ENCODE measurements at regions not wholly inside any gene's neighbourhood (a gene's known extent, or its start where the extent isn't known, plus 50 kb on each side); places are given as distances from the start of the nearest gene placed in this dataset.
A peak's percentile ranks its signal among the peaks of the same experiment; 100 is the strongest.
"Not testable (repeated sequence)": the region's sequence is repeated elsewhere in the genome, so short reads cannot be mapped to it uniquely, and the experiment has no call there.

- DNase-seq, result no peak
Measured at GRCh38 chr17:33709881-33710280, 416.8 kb upstream of the ASIC2 start.

- no peak for DNase-seq
Measured at GRCh38 chr17:33712120-33712519, 419.0 kb upstream of the ASIC2 start.

- no peak for DNase-seq
Measured at GRCh38 chr17:33716957-33717356, 423.9 kb upstream of the ASIC2 start.

- DNase-seq, result not testable (repeated sequence)
Measured at GRCh38 chr17:33723736-33724135, 430.6 kb upstream of the ASIC2 start.

GRCh38 chr17:33725675-33726271 is 432.7 kb upstream of the ASIC2 start:
- peak; percentile 30 for DNase-seq

GRCh38 chr17:33730131-33730530 is 437.0 kb upstream of the ASIC2 start:
- no peak for DNase-seq

- DNase-seq, result peak; percentile 0
Measured at GRCh38 chr17:33732116-33732515, 439.0 kb upstream of the ASIC2 start.

GRCh38 chr17:33739714-33740113 is 446.6 kb upstream of the ASIC2 start:
- DNase-seq, result no peak

- DNase-seq, result no peak
Measured at GRCh38 chr17:33745047-33745760, 452.1 kb upstream of the ASIC2 start.

- DNase-seq, result no peak
Measured at GRCh38 chr17:33749171-33749570, 456.1 kb upstream of the ASIC2 start.

- DNase-seq, result peak; percentile 60
Measured at GRCh38 chr17:33750943-33751701, 458.0 kb upstream of the ASIC2 start.

GRCh38 chr17:33751702-33752065 is 458.6 kb upstream of the ASIC2 start:
- no peak for DNase-seq

- DNase-seq, result no peak
Measured at GRCh38 chr17:33753452-33753851, 460.4 kb upstream of the ASIC2 start.

GRCh38 chr17:33756021-33756420 is 462.9 kb upstream of the ASIC2 start:
- no peak for DNase-seq

GRCh38 chr17:33765871-33766270 is 472.8 kb upstream of the ASIC2 start:
- DNase-seq, result no peak

- DNase-seq, result no peak
Measured at GRCh38 chr17:33766721-33767120, 473.6 kb upstream of the ASIC2 start.

GRCh38 chr17:33769066-33769465 is 476.0 kb upstream of the ASIC2 start:
- no peak for DNase-seq

GRCh38 chr17:33776304-33776703 is 478.8 kb upstream of the CCL2 start:
- DNase-seq, result no peak

GRCh38 chr17:33776903-33777302 is 478.2 kb upstream of the CCL2 start:
- DNase-seq, result no peak

- DNase-seq, result no peak
Measured at GRCh38 chr17:33777674-33778073, 477.4 kb upstream of the CCL2 start.

- DNase-seq, result no peak
Measured at GRCh38 chr17:33778505-33779233, 476.4 kb upstream of the CCL2 start.

GRCh38 chr17:33779234-33779591 is 475.9 kb upstream of the CCL2 start:
- DNase-seq, result peak; percentile 59

- no peak for DNase-seq
Measured at GRCh38 chr17:33785281-33785680, 469.8 kb upstream of the CCL2 start.

GRCh38 chr17:33786478-33786877 is 468.6 kb upstream of the CCL2 start:
- DNase-seq, result no peak
